Trophoblast cell (in vitro differentiated cells and primary cell): ENCODE measurements at regions not wholly inside any gene's neighbourhood (a gene's known extent, or its start where the extent isn't known, plus 50 kb on each side); places are given as distances from the start of the nearest gene placed in this dataset.

Source experiments
- DNase-seq, 2 donors: peaks; one replicate each; pipeline ENCODE4 v3.0.0-alpha.2; 2016
- H2AFZ ChIP-seq: 2 replicates; pipeline ENCODE4 v1.6.1; 2013; ENCODE audit warnings: low read length, moderate library complexity, mild to moderate bottlenecking; ENCODE audit not compliant: insufficient read depth, poor library complexity
- H2AK5ac ChIP-seq: 2 replicates; pipeline ENCODE4 v1.6.1; 2013; ENCODE audit warnings: mild to moderate bottlenecking, low read length
- H2BK120ac ChIP-seq: 2 replicates; pipeline ENCODE4 v1.6.1; 2013; ENCODE audit warnings: low read length, mild to moderate bottlenecking, moderate library complexity; ENCODE audit not compliant: insufficient read depth, poor library complexity
- H2BK12ac ChIP-seq: 2 replicates; pipeline ENCODE4 v1.6.1; 2013; ENCODE audit warnings: mild to moderate bottlenecking, low read length, moderate library complexity
- H2BK5ac ChIP-seq: 2 replicates; pipeline ENCODE4 v1.6.1; 2013; ENCODE audit warnings: low read length, low read depth, moderate library complexity, mild to moderate bottlenecking; ENCODE audit not compliant: poor library complexity
- H3K14ac ChIP-seq: 2 replicates; pipeline ENCODE4 v1.6.1; 2013; ENCODE audit warnings: mild to moderate bottlenecking, low read length
- H3K18ac ChIP-seq: 2 replicates; pipeline ENCODE4 v1.6.1; 2013; ENCODE audit warnings: mild to moderate bottlenecking, low read length
- H3K23ac ChIP-seq: 2 replicates; pipeline ENCODE4 v1.6.1; 2013; ENCODE audit warnings: low read length
- H3K27ac ChIP-seq: 2 replicates; pipeline ENCODE4 v1.5.1; 2013; ENCODE audit warnings: low read depth, mild to moderate bottlenecking, inconsistent platforms, low read length, moderate library complexity
- H3K27me3 ChIP-seq: 2 replicates; pipeline ENCODE4 v1.6.1; 2013; ENCODE audit warnings: inconsistent platforms, mild to moderate bottlenecking, low read length, moderate library complexity; ENCODE audit not compliant: insufficient read depth
- H3K36me3 ChIP-seq, 2 experiments: 1 replicate in 1 of 2; 2 replicates in 1 of 2; pipeline ENCODE4 v1.6.1; 2013; ENCODE audit warnings: low read length in 2 of 2, mild to moderate bottlenecking in 2 of 2, moderate library complexity in 1 of 2; ENCODE audit not compliant: insufficient read depth in 2 of 2, control insufficient read depth in 1 of 2
- H3K4ac ChIP-seq: 2 replicates; pipeline ENCODE4 v1.6.1; 2013; ENCODE audit warnings: low read depth, mild to moderate bottlenecking, low read length, moderate library complexity
- H3K4me1 ChIP-seq, 2 experiments: 1 replicate in 1 of 2; 2 replicates in 1 of 2; pipeline ENCODE4 v1.6.1; 2013; ENCODE audit warnings: low read length in 2 of 2, mild to moderate bottlenecking in 2 of 2, moderate library complexity in 1 of 2; ENCODE audit not compliant: insufficient read depth in 2 of 2, control insufficient read depth in 1 of 2
- H3K4me2 ChIP-seq: 2 replicates; pipeline ENCODE4 v1.6.1; 2013; ENCODE audit warnings: inconsistent platforms, mild to moderate bottlenecking, low read length, moderate library complexity
- H3K4me3 ChIP-seq: 2 replicates; pipeline ENCODE4 v1.5.1; 2013; ENCODE audit warnings: mild to moderate bottlenecking, low read depth, low read length, inconsistent platforms
- H3K79me1 ChIP-seq: one replicate; pipeline ENCODE4 v1.6.1; 2013; ENCODE audit warnings: low read length
- H3K79me2 ChIP-seq: 2 replicates; pipeline ENCODE4 v1.6.1; 2013; ENCODE audit warnings: low read length, mild to moderate bottlenecking; ENCODE audit not compliant: control insufficient read depth, insufficient read depth, poor library complexity
- H3K9ac ChIP-seq: 2 replicates; pipeline ENCODE4 v1.6.1; 2013; ENCODE audit warnings: mild to moderate bottlenecking, low read length
- H3K9me3 ChIP-seq: 2 replicates; pipeline ENCODE4 v1.6.1; 2013; ENCODE audit warnings: low read depth, mild to moderate bottlenecking, control low read depth, inconsistent platforms, low read length; ENCODE audit not compliant: insufficient read depth
- H4K12ac ChIP-seq: 2 replicates; pipeline ENCODE4 v1.6.1; 2013; ENCODE audit warnings: low read depth, mild to moderate bottlenecking, low read length, moderate library complexity
- H4K8ac ChIP-seq: 2 replicates; pipeline ENCODE4 v1.6.1; 2013; ENCODE audit warnings: low read depth, mild to moderate bottlenecking, low read length, moderate library complexity
- H4K91ac ChIP-seq: one replicate; pipeline ENCODE4 v1.6.1; 2013; ENCODE audit warnings: low read depth, mild to moderate bottlenecking, low read length, moderate library complexity
- WGBS: extraction: QIAGEN DNeasy Blood & Tissue Kit; methylation state at CpG from one replicate; pipeline ENCODE4 v1.1.7; 2013; ENCODE audit warnings: missing lambda C conversion rate; ENCODE audit not compliant: insufficient read length, insufficient coverage; ENCODE audit errors: extremely low coverage; 5-methylcytosine and 5-hydroxymethylcytosine counted together

- no peak overlapping the region for H3K18ac ChIP-seq
- no peak overlapping the region for H3K4me2 ChIP-seq
- no peak overlapping the region for H3K9ac ChIP-seq
- H2BK12ac ChIP-seq = no peak overlapping the region
- no peaks in the 10 kb centered on the region for H3K27me3 ChIP-seq
- H3K79me2 ChIP-seq = no peaks in the 10 kb centered on the region
- no peak overlapping the region for H3K27ac ChIP-seq
- no peak overlapping the region for H3K23ac ChIP-seq
- H3K14ac ChIP-seq = no peak overlapping the region
- H3K79me1 ChIP-seq = no peaks in the 10 kb centered on the region
- no peaks in the 10 kb centered on the region for H3K4me1 ChIP-seq
- no peak overlapping the region for H2BK120ac ChIP-seq
- H4K12ac ChIP-seq = no peak overlapping the region
- H3K4me3 ChIP-seq = no peak overlapping the region
- no peak for DNase-seq
- no peak overlapping the region for H3K4ac ChIP-seq
- H2BK5ac ChIP-seq = no peak overlapping the region
- H2AFZ ChIP-seq = no peak overlapping the region
- H3K9me3 ChIP-seq = peaks cover 14% of the 10 kb centered on the region
- H3K36me3 ChIP-seq = no peaks in the 10 kb centered on the region
- no peak overlapping the region for H4K8ac ChIP-seq
- no CpG with 5 or more reads among the region's 2 CpGs for WGBS
- no peak overlapping the region for H2AK5ac ChIP-seq
- no peak overlapping the region for H4K91ac ChIP-seq
Measured at GRCh38 chr10:130240409-130240808, 104.2 kb downstream of the GLRX3 start.

- WGBS = no CpG with 5 or more reads among the region's 3 CpGs
- Histone ChIP-seq H3K27ac (no peak overlapping the region), H4K8ac (no peak overlapping the region), H3K79me1 (no peaks in the 10 kb centered on the region), H2AFZ (no peak overlapping the region), H3K4me3 (no peak overlapping the region), H3K9ac (no peak overlapping the region), H3K18ac (no peak overlapping the region), H3K36me3 (no peaks in the 10 kb centered on the region), H3K9me3 (peaks cover 15% of the 10 kb centered on the region), H3K4me1 (no peaks in the 10 kb centered on the region), H3K14ac (no peak overlapping the region), H4K12ac (no peak overlapping the region), H2BK12ac (no peak overlapping the region), H3K4me2 (no peak overlapping the region), H3K4ac (no peak overlapping the region), H2BK120ac (no peak overlapping the region), H3K27me3 (no peaks in the 10 kb centered on the region), H2AK5ac (no peak overlapping the region), H4K91ac (no peak overlapping the region), H2BK5ac (no peak overlapping the region), H3K79me2 (no peaks in the 10 kb centered on the region), H3K23ac (no peak overlapping the region)
- DNase-seq = no peak
Measured at GRCh38 chr10:130242513-130242912, 106.3 kb downstream of the GLRX3 start.

GRCh38 chr10:130243015-130243414 lies 106.8 kb downstream of the GLRX3 start:
- no CpG with 5 or more reads among the region's 3 CpGs for WGBS

GRCh38 chr10:130244031-130244927 lies 108.1 kb downstream of the GLRX3 start:
- no peak overlapping the region for H3K4ac ChIP-seq
- no peak overlapping the region for H4K12ac ChIP-seq
- H4K8ac ChIP-seq = no peak overlapping the region
- peaks cover 15% of the 10 kb centered on the region for H3K9me3 ChIP-seq
- no peak overlapping the region for H3K14ac ChIP-seq
- no peak overlapping the region for H2BK12ac ChIP-seq
- no peak overlapping the region for H2BK120ac ChIP-seq
- H2BK5ac ChIP-seq = no peak overlapping the region
- H4K91ac ChIP-seq = no peak overlapping the region
- no peak overlapping the region for H3K27ac ChIP-seq
- H3K23ac ChIP-seq = no peak overlapping the region
- no peak for DNase-seq
- no peaks in the 10 kb centered on the region for H3K36me3 ChIP-seq
- no peak overlapping the region for H3K4me2 ChIP-seq
- no peak overlapping the region for H3K9ac ChIP-seq
- H3K18ac ChIP-seq = no peak overlapping the region
- H2AK5ac ChIP-seq = no peak overlapping the region
- no peaks in the 10 kb centered on the region for H3K4me1 ChIP-seq
- no peaks in the 10 kb centered on the region for H3K79me1 ChIP-seq
- H3K79me2 ChIP-seq = no peaks in the 10 kb centered on the region
- no peak overlapping the region for H2AFZ ChIP-seq
- no CpG with 5 or more reads among the region's 16 CpGs for WGBS
- H3K27me3 ChIP-seq = no peaks in the 10 kb centered on the region
- H3K4me3 ChIP-seq = no peak overlapping the region

More at GRCh38 chr10:130243015-130243414, 106.8 kb downstream of the GLRX3 start:
- Histone ChIP-seq H3K9ac (no peak overlapping the region), H3K4me2 (no peak overlapping the region), H3K27me3 (no peaks in the 10 kb centered on the region), H3K79me1 (no peaks in the 10 kb centered on the region), H3K79me2 (no peaks in the 10 kb centered on the region), H3K9me3 (peaks cover 15% of the 10 kb centered on the region), H3K23ac (no peak overlapping the region), H3K36me3 (no peaks in the 10 kb centered on the region), H3K14ac (no peak overlapping the region), H2AK5ac (no peak overlapping the region), H4K8ac (no peak overlapping the region), H3K4ac (no peak overlapping the region), H2BK12ac (no peak overlapping the region), H4K12ac (no peak overlapping the region), H2BK120ac (no peak overlapping the region), H3K18ac (no peak overlapping the region), H4K91ac (no peak overlapping the region), H2BK5ac (no peak overlapping the region), H3K27ac (no peak overlapping the region), H3K4me3 (no peak overlapping the region), H2AFZ (no peak overlapping the region), H3K4me1 (no peaks in the 10 kb centered on the region)
- no peak for DNase-seq
